Endothelial cell (in vitro differentiated cells): ENCODE measurements at regions not wholly inside any gene's neighbourhood (a gene's known extent, or its start where the extent isn't known, plus 50 kb on each side); places are given as distances from the start of the nearest gene placed in this dataset.

ENCODE experiments used
- DNase-seq: peaks from one replicate; pipeline ENCODE4 v3.0.0; 2021; ENCODE audit warnings: low spot score
- H3K27ac Mint-ChIP-seq: one replicate; pipeline ENCODE4 v1.8.0; 2021; ENCODE audit warnings: mixed read lengths, inconsistent platforms; ENCODE audit not compliant: unreplicated experiment
- H3K27me3 Mint-ChIP-seq: one replicate; pipeline ENCODE4 v1.8.0; 2021; ENCODE audit warnings: mild to moderate bottlenecking, moderate library complexity, mixed read lengths, inconsistent platforms; ENCODE audit not compliant: unreplicated experiment
- H3K36me3 Mint-ChIP-seq: one replicate; pipeline ENCODE4 v1.8.0; 2021; ENCODE audit warnings: mild to moderate bottlenecking, low read depth, mixed read lengths, inconsistent platforms; ENCODE audit not compliant: unreplicated experiment
- H3K4me1 Mint-ChIP-seq: one replicate; pipeline ENCODE4 v1.8.0; 2021; ENCODE audit warnings: mild to moderate bottlenecking, mixed read lengths, inconsistent platforms; ENCODE audit not compliant: unreplicated experiment
- H3K4me3 Mint-ChIP-seq: one replicate; pipeline ENCODE4 v1.8.0; 2021; ENCODE audit warnings: mild to moderate bottlenecking, mixed read lengths, inconsistent platforms; ENCODE audit not compliant: unreplicated experiment
- H3K9me3 Mint-ChIP-seq: one replicate; pipeline ENCODE4 v1.8.0; 2021; ENCODE audit warnings: mixed read lengths, inconsistent platforms; ENCODE audit not compliant: unreplicated experiment
- CTCF ChIP-seq: fragments of 200-600 bp; sonication (generic); IDR thresholded peaks from one replicate; pipeline ENCODE4 v1.5.0; 2021; ENCODE audit warnings: antibody characterized with exemption; ENCODE audit not compliant: unreplicated experiment

GRCh38 chr4:115749404-115749803 is 636.0 kb upstream of the NDST4 start:
- TF ChIP-seq CTCF, result no peak
- Mint-ChIP-seq H3K27me3 (no peaks in the 10 kb centered on the region), H3K27ac (no peak overlapping the region), H3K9me3 (no peaks in the 10 kb centered on the region), H3K4me3 (no peak overlapping the region), H3K36me3 (no peaks in the 10 kb centered on the region), H3K4me1 (no peaks in the 10 kb centered on the region)
- no peak for DNase-seq

- H3K4me1 Mint-ChIP-seq, result no peaks in the 10 kb centered on the region
- H3K27me3 Mint-ChIP-seq, result no peaks in the 10 kb centered on the region
- H3K4me3 Mint-ChIP-seq, result no peak overlapping the region
- TF ChIP-seq CTCF, result no peak
- DNase-seq, result no peak
- H3K36me3 Mint-ChIP-seq, result no peaks in the 10 kb centered on the region
- H3K27ac Mint-ChIP-seq, result no peak overlapping the region
- no peaks in the 10 kb centered on the region for H3K9me3 Mint-ChIP-seq
Measured at GRCh38 chr4:115740806-115741205, 627.4 kb upstream of the NDST4 start.

GRCh38 chr4:115729739-115730266 is 616.4 kb upstream of the NDST4 start:
- Mint-ChIP-seq H3K4me1 (no peaks in the 10 kb centered on the region), H3K9me3 (no peaks in the 10 kb centered on the region), H3K27me3 (no peaks in the 10 kb centered on the region), H3K4me3 (no peak overlapping the region), H3K27ac (no peak overlapping the region), H3K36me3 (no peaks in the 10 kb centered on the region)
- no peak for DNase-seq
- TF ChIP-seq CTCF, result no peak

GRCh38 chr4:115723621-115724020 is 610.2 kb upstream of the NDST4 start:
- no peaks in the 10 kb centered on the region for H3K4me1 Mint-ChIP-seq
- no peak overlapping the region for H3K27ac Mint-ChIP-seq
- H3K36me3 Mint-ChIP-seq, result no peaks in the 10 kb centered on the region
- H3K27me3 Mint-ChIP-seq, result no peaks in the 10 kb centered on the region
- no peak for TF ChIP-seq CTCF
- no peaks in the 10 kb centered on the region for H3K9me3 Mint-ChIP-seq
- H3K4me3 Mint-ChIP-seq, result no peak overlapping the region
- no peak for DNase-seq

GRCh38 chr4:115720611-115721010 is 607.2 kb upstream of the NDST4 start:
- Mint-ChIP-seq H3K27ac (no peak overlapping the region), H3K36me3 (no peaks in the 10 kb centered on the region), H3K27me3 (no peaks in the 10 kb centered on the region), H3K4me1 (no peaks in the 10 kb centered on the region), H3K4me3 (no peak overlapping the region), H3K9me3 (no peaks in the 10 kb centered on the region)
- no peak for DNase-seq
- TF ChIP-seq CTCF, result no peak
